HG03039 (cell line): ENCODE measurements at regions not wholly inside any gene's neighbourhood (a gene's known extent, or its start where the extent isn't known, plus 50 kb on each side); places are given as distances from the start of the nearest gene placed in this dataset.

Experiments
- ATAC-seq: cut with Tn5 transposase; IDR thresholded peaks from one replicate; pipeline ENCODE4 v1.9.1; 2021; ENCODE audit warnings: mild to moderate bottlenecking, moderate library complexity; ENCODE audit not compliant: unreplicated experiment

DNA sequence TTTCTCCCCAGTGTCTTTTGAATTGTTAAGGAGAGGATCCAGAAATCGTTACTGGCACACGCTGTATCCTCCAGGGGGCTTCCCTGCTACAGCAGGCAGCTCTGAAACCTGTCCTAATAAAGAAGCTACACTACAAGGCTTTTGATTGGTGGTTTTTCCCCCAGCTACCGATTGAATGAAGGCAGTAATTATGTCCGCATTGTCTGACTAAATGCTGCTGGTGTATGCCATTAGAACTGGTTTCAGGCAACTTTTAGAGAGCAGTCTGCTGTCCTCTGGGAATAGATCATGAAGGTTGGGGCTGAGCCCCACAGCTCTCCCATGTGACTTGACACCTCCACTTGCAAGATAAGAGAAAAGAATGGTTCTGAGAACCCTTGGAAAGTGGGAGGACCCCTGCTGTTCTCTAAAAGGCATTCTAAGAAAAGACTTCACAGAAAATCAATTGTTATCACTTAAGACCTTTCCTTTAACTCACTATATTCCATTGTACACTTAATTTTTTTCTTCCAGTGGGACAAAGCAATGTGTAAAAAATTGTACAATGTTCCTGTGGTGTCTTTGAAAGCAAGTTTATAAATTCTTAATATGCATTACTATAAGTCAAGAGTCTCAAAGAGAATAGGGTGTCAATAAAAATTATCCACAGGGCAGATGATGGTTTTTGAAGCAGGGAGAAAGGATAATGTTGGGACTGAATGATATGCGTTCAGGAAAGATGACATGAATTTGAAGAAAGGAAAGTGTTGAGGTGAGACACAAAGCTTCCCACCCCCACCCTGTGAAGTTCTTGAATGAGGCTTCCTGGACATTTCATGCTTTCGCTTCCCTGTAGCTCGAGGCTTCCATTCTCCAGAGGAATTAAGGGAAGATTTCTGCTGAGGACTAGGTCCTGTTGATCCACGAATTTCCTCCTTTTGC lies 53.0 kb upstream of the DAZL start:
- no peak for ATAC-seq

DNA sequence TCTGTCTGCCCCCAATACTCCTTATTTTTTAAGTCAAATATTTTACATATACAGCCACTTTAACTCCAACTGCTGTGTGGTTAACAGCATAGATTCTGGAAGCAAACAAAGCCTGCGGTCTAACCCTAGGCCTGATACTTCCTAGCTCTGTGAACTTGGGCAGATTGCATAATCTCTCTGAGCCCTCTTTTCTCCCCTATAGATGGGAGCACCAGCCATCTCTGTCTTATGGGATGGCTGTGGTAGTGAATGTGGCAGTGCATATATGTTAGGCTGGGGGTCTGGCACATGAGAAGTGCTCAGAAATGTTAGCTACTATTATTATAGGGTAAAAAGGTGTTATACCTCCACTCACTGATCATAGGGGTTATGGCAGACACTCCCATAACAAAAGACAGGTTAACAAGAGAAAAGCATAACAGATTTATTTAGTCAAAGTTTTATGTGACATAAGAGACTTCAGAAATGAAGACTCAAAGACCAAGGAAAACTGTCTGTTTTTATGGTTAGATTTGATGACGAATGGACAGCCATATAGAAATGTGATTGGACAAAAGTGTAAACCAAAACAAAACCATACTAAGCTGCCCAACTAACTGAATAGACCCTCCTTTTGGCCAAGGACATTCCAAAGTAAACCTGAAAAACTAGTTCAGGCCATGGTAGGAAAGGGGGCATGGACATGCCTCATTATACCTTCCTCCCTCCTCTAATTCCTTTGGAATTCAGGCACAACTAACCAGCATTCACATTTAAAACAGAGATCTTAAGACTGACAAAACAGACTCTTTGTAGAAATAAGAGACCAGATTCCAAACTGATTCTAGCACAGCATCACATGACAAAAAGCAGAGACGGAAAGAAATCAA lies 53.9 kb upstream of the DAZL start:
- no peak for ATAC-seq

DNA sequence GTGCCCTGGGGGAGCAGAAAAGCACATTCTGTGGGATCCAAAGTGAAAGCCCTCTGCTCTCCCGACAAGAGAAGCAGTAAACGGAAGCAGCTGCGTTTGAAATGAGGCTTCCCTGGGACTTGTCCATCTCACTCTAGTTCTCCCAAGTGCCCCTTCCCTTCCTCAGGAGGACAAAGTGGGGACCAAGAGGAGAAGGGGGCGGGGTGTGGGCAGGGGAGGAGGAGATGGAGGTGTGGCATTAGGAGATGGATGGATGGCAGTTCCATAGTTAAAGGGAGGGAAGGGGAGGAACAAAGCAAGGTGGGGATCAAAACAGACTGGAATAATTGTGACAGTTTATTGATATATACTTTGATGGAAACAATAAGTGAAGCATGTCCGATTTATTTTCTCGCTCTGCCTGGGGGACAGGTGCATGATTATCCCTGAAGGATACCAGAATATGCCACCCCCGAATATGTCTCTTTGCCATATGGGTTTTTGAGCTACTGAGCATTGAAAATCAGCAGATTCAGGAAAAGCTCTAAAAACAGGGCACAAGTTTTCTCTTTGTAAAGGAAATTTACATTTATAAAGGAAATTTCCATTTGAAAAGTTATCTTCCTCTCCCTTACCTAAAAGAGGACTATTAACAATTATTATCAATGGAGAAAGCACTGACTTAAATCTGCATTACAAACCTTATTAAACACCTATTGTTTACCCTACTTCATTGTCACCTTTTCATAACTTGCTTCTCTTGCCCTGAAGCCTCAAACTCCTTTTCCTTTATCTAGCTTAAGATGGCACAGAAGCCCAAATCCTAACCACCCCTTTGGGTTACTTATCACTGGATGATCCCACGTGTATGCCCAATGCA lies 58.9 kb upstream of the DAZL start:
- ATAC-seq, result no peak

DNA sequence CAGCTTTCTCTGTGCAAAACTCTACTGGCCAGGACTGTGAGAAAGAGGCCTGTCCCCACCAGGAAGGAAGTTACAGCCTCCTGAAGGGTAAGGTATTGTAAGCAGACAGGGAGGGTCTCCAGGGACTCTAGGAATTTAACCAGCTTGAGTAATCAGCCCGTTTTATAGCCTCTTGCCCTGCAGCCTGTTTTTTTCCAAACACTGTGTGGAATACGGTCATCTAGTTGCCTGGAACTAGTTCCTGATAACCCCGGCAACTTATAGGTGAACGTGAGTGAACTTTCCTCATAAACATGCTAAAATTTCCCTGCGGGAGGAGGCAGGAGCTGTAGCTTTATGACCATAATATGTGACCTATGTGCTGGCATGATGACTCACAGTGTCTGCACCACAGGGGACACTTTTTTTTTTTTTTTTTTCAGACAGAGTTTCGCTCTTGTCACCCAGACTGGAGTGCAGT lies 60.1 kb upstream of the DAZL start:
- no peak for ATAC-seq

DNA sequence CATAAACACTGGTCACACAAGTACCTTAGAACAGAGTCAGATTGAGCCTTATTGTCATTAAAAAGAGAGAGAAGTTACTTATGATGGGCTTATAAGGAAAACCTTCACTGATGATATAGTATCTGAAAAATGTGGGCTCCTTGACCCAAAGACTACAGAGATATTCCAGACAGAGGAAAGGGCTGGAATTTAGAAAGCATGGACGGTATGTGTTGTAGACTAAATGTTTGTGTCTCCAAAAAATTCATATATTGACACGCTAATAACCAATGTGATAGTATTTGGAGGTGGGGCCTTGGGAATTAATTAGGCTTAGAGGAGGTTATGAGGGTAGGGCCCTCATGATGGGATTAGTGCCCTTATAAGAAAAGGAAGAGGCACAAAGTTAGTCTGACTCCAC lies 61.0 kb upstream of the DAZL start:
- ATAC-seq, result no peak

DNA sequence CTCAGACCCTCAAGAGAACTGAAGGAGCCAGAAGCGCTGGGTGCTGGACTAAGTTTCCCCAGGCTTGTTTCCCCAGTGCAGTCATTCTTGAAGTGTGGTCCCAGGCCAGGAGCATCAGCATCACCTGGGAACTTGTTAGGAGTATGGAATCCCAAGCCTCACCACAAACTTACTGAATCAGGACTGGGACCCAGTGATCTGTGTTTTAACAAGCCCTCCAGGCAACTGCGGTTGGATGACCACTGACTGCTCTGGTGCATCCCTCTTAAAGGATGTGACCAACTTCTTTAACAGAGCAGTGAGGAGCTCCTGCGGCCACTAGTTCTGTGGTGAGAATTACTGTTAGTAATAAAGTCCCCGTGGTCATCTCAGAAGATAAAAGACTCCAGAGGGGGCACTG lies 62.4 kb upstream of the DAZL start:
- ATAC-seq, result no peak

DNA sequence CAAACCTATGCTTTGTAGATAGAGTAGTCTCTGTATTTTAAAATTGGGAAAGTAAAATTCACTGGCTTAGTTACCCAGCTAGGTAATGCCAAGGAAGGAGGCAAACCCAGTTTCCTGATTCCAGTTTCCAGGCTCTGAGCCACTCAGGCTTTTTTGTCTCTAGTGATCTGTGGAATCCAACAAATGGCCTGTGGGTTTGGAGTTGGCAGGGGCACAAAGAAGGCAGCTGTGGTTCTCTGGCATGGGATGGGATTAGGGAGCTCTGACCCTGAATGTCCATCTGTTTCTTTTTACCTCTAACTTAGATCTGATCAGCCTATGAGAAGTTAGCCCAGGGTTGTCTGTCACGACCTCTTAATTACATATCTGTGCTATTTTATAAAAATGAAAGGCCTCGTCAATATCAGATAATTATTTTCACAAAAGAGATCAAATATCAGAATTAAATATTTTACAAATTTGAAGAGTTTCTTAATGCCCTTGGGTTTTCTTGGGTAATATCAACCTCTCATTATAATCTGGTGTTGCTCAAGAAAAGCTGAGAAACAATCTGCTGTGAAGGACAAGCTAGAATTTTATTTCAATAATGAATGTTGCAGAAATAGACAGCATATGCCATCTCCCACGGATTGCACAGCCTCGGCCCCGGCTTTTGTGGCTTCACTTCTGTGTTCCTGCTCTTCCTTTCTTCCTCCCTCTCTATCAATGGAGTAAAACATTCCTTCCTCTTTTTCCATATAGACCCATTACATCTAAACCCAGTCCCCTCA lies 63.7 kb upstream of the DAZL start:
- ATAC-seq, result no peak

DNA sequence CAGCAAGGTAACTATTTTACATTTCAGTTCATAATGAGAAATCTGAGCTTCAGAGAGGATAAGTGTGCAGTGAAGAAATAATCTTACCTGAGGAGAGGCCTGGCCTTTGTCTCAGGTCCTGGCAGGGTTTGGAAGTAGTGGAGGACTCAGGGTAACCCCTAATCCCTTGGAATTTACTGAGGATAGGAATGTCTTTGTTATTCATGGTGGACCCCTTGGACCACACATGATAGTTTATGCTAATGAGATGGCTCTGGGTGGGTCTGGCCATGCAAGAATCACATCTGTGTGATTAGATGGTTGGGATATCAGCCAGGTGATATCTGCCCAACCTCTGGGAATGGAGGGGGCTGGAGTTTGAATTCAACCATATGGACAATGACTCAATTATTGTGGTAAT lies 65.0 kb upstream of the DAZL start:
- no peak for ATAC-seq

DNA sequence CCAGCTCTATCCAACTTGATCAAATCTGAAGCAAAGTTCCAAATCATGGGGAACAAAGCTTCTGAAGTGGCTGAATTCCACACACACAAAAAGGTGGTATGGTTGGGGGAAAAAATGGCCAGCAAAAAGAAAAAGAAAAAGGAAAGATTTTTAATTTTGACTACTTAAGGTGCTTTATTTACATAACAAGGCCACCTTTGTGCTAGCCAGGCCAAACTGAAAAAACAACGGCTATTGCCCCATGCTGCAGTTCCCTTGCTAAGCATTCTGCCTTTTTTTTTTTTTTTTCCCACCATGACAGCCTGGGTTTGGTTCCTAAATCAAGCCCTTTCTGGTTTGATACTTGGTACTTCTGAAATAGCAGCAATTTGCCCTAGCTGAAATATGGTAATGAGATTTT lies 66.5 kb upstream of the DAZL start:
- no peak for ATAC-seq

DNA sequence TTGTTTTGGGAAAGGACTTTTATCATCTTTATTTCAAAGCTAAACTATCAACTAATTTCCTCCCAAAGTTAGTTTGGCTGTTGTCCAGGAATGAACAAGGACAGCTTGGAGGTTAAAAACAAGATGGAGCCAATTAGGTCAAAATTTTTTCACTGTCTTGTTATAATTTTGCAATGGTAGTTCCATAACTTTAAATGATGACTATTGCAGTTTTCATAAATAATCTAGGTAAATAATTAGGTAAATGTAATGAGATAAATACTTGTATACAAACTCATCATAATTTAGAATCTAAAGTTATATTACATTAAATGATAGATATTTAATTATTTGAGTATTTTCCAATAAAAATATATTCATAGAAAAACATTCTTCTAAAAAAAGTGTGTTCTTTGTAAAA lies 68.3 kb upstream of the DAZL start:
- ATAC-seq, result no peak

DNA sequence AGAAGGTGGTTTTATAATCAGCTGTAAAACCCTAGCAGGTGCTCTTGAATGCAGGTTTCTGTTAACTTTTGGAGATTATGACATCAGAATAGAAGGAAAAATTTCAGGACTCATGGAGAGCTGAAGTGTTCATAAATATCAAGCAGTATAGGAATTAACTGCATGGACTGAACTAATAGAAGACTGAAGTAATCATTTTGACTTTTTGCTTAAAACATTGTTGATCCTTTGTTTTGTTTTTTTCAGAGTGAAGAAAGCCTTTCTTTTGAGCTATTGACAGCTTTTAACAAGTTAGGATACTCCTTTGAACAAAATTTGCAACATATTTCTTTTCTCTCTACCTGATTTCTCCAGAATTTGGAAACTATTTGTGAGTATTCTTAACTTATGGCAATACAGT lies 70.6 kb upstream of the DAZL start:
- no peak for ATAC-seq

DNA sequence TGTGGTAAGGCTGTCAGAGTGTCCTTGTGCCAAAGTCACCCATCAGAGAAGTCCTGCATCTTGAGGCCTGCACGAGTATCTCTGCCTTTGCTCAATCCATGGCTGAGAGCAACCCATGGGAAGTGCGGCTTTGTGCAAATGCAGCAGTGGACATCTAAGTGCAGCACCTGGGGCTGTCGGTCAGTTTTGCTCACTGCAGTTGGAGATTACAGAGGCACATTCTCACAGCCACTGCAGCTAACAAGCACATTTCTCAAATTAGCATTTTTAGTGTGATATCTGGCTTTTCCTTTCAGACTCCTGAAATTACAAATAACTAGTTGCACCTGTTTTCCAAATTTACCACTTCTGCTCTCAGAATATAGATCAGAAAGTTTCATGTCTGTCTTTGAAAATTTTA lies 81.5 kb upstream of the DAZL start:
- no peak for ATAC-seq

DNA sequence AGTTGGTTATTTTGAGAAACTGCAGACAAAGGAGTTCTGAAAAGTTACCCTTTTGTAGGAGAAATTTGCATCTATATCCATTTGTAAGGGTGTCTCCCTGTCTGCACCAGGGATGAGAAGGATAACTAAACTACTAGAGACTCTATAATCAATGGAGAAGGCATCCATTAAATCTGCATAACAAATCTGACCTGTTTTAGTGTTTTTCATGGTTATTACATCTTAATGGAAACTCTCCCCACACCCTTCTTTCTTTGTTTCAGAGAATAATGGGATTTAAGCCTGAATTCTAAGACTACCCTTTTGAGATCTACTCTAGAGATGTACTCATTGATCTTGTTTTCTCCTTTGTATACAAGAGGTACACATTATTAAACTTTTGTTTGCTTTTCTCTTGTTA lies 82.0 kb upstream of the DAZL start:
- ATAC-seq, result no peak

DNA sequence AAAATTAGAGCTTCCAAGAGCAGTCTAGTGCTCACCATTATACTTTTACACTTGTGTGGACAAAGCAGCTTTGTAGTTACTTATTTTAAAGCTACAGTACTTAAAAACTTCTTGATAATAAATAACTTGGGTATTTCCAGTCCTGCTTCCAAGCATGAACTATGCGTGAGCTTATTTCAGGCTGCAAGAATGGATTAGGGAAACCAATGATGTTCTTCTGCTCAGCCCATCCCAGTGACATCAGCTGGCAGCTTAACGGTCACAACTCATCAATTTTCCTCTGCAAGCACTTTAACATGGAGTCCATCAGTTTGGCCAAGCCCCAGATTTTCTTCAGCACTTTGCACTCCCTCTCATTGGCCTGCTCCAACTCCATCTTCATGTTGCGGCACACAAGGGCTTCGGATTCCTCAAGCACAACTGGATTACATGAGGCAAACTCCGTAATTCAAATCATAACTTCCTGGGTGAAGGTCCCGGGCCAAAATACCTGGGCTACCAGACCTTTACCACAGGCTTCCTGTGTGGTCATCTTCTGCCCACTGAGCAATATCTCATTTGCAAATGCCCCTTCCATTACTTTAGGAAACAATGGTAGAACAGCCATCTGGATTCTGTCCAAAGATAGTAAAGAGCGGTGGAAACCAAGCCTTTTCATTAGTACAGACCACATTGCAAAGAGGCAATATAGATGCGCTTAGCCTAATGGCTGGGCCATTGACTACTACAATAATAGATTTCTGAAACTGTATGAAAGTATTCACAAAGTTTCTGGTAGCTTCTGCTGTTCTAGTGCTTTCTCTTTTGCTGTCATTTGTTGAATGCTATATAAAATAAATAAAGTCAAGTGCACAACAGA lies 87.5 kb upstream of the DAZL start:
- no peak for ATAC-seq

DNA sequence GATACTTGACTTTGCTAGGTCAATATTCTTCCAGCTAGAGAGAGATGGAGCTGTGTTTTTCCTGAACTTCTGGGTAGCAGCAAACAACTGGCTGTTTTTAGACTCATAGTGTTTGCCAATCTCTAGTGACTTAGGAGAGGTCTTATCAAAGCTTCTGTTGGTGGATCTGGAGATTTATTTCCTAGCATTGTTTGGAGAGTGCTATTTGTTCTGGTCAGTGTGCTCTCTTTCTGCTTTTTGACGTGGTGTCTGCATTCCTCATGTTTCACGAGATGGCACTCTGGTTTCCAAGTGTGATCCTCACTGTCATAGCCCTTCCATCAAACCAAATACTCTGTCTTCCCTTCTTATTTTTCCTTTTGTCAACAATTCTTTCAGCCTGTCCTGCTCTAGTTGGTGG lies 88.6 kb upstream of the DAZL start:
- ATAC-seq, result no peak

DNA sequence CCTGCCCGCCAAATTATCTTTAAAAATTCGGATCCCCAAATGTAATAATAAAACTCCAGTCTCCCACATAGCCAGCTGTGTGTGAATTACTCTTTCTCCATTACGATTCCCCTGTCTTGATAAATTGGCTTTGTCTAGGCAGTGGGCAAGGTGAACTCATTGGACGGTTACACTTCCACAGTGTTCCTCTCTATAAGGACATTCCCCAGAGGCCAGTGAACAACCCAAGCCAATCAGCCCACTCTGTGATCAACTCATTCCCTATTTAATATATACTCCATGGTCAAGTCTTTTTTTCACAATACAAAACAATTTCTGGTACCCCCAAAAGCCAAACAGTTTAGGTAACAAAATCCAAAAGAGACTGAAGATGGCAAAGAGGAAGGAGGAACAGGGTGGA lies 90.5 kb upstream of the DAZL start:
- no peak for ATAC-seq

DNA sequence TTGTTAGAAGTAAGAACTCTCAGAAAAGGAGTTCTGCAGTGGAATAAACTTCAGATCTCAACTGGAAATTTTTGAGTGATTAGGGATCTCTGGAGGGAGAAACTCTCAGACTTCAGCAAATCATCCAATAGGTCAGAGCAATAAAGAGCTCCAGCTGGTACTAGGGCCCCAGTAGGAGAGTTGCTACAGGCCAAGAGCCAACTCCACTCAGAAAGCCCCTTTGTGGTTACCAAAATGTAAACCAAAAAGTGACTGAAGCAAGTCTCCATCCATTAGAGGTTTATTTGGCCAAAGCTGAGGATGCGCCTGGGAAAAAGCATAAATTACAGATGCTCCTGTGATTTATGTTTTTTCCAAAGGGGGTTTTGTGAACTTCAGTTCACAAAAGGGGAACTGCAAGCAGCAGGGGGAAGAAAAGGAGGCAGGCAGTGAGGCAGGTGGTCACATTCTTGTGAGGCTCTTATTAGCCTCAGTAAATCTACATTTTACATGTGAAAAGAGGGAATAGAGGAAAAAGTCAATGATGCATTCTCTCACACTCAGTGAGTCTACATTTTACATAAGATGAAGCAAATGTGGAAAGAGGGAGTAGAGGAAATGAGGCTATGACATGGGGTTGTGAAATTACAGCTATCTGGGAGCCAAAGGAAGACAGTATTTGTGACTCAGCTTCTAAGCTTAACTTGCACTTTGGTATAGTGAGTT lies 92.4 kb upstream of the DAZL start:
- no peak for ATAC-seq

DNA sequence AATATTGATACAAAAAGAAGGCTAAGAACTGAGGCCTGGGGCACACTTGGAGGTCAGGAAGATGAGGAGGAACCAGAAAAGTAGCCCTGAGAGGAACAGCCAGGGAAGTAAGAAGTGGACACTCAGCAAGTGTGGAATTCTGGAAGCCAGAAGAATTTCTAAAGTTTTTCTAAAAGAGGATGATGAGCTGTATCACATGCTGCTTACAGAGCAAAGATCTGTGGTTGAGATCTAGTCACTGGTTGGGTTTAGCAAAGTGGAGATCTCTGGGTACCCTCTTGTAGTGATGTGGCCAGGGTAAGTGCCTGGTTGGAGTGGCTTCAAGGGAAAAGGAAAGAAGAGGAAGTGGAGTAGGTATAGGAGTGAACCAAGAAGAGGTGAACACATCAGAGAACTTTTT lies 95.4 kb upstream of the DAZL start:
- ATAC-seq, result no peak

DNA sequence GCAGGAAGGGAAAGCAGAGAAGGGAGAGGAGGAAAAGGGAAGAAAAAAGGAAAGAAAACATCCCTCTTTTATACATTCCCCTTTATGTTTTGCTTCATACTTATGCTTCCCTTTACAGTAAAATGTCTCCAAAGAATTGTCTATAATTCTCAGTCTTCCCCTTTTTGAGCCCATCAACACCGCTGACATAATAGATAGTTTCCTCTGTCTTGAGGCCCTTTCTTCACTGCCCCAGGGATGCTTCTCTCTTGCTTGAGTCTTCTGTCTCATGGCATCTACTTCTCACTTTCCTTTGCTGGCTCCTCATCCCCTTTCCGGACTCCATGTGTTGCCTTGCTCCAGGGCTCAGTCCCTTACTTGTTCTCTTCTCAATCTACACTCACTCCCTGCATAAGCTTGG lies 99.7 kb upstream of the DAZL start:
- no peak for ATAC-seq
